Type B pancreatic cell (in vitro differentiated cells): ENCODE measurements at regions not wholly inside any gene's neighbourhood (a gene's known extent, or its start where the extent isn't known, plus 50 kb on each side); places are given as distances from the start of the nearest gene placed in this dataset. TPM values are rescaled to one million over a fixed set of nuclear protein-coding genes. Genes with fewer than 3 reads are reported as not detected.

Experiments used
- DNase-seq: peaks from one replicate; pipeline ENCODE4 v3.0.0; 2021; ENCODE audit warnings: mixed read lengths; ENCODE audit not compliant: unreplicated experiment; ENCODE audit errors: extremely low spot score
- H3K27ac Mint-ChIP-seq: 2 replicates; pipeline ENCODE4 v1.8.0; 2021; ENCODE audit warnings: mild to moderate bottlenecking, mixed read lengths
- H3K27me3 Mint-ChIP-seq: 2 replicates; pipeline ENCODE4 v1.8.0; 2021; ENCODE audit warnings: mixed read lengths
- H3K36me3 Mint-ChIP-seq: 2 replicates; pipeline ENCODE4 v1.8.0; 2021; ENCODE audit warnings: mixed read lengths
- H3K4me1 Mint-ChIP-seq: one replicate; pipeline ENCODE4 v1.8.0; 2021; ENCODE audit warnings: mixed read lengths; ENCODE audit not compliant: unreplicated experiment
- H3K4me3 Mint-ChIP-seq: 2 replicates; pipeline ENCODE4 v1.8.0; 2021; ENCODE audit warnings: mild to moderate bottlenecking, mixed read lengths
- H3K9me3 Mint-ChIP-seq: 2 replicates; pipeline ENCODE4 v1.8.0; 2021; ENCODE audit warnings: mixed read lengths
- CTCF ChIP-seq: fragments of 200-600 bp; sonication (generic); conservative IDR thresholded peaks from 2 replicates; pipeline ENCODE4 v1.5.0; 2021; ENCODE audit warnings: antibody characterized with exemption, mild to moderate bottlenecking
- microRNA-seq: library from miRNA; unstranded; fragments of <30 nt; microRNA quantifications from one replicate; pipeline ENCODE4, GENCODE V29; 2020

- Mint-ChIP-seq H3K9me3 (peaks cover 8% of the 10 kb centered on the region), H3K4me3 (no peak overlapping the region), H3K4me1 (peaks cover 11% of the 10 kb centered on the region), H3K27ac (no peak overlapping the region), H3K36me3 (no peaks in the 10 kb centered on the region), H3K27me3 (no peaks in the 10 kb centered on the region)
- TF ChIP-seq CTCF: no peak
- no peak for DNase-seq
Measured at GRCh38 chr2:111712361-111712760, 171.6 kb downstream of the ANAPC1 start.

- Mint-ChIP-seq H3K4me3 (no peak overlapping the region), H3K27me3 (no peaks in the 10 kb centered on the region), H3K4me1 (peaks cover 11% of the 10 kb centered on the region), H3K36me3 (no peaks in the 10 kb centered on the region), H3K9me3 (peaks cover 8% of the 10 kb centered on the region), H3K27ac (no peak overlapping the region)
- TF ChIP-seq CTCF: no peak
- DNase-seq: no peak
Measured at GRCh38 chr2:111712940-111713515, 171.0 kb downstream of the ANAPC1 start.

- TF ChIP-seq CTCF: no peak
- no peak overlapping the region for H3K27ac Mint-ChIP-seq
- peaks cover 8% of the 10 kb centered on the region for H3K9me3 Mint-ChIP-seq
- H3K27me3 Mint-ChIP-seq: no peaks in the 10 kb centered on the region
- H3K4me3 Mint-ChIP-seq: no peak overlapping the region
- DNase-seq: no peak
- peaks cover 7% of the 10 kb centered on the region for H3K4me1 Mint-ChIP-seq
- no peaks in the 10 kb centered on the region for H3K36me3 Mint-ChIP-seq
Measured at GRCh38 chr2:111715987-111716904, 167.7 kb downstream of the ANAPC1 start.

- H3K27ac Mint-ChIP-seq: no peak overlapping the region
- no peak for TF ChIP-seq CTCF
- no peaks in the 10 kb centered on the region for H3K36me3 Mint-ChIP-seq
- no peak for DNase-seq
- no peaks in the 10 kb centered on the region for H3K27me3 Mint-ChIP-seq
- no peak overlapping the region for H3K4me3 Mint-ChIP-seq
- H3K9me3 Mint-ChIP-seq: peaks cover 5% of the 10 kb centered on the region
- peaks cover 7% of the 10 kb centered on the region for H3K4me1 Mint-ChIP-seq
Measured at GRCh38 chr2:111716905-111717775, 166.9 kb downstream of the ANAPC1 start.

Small RNAs in the stretch of these regions (microRNA-seq; reads per million reads assigned to microRNA genes)
- gene MIR4435-2: not detected
